NCI-H2227 (cell line): ENCODE measurements at regions not wholly inside any gene's neighbourhood (a gene's known extent, or its start where the extent isn't known, plus 50 kb on each side); places are given as distances from the start of the nearest gene placed in this dataset.

Experiments used
- DNase-seq: peaks from one replicate; lab custom pipeline; 2025; ENCODE audit not compliant: unreplicated experiment; lab: John Stamatoyannopoulos, UW

- DNase-seq = no peak
These were observed 209.2 kb upstream of the TNRC6C start for GRCh38 chr17:77749321-77749751.

GRCh38 chr17:77749989-77750388 is 208.5 kb upstream of the TNRC6C start:
- peak; percentile 18 for DNase-seq

- no peak for DNase-seq
These were observed 208.0 kb upstream of the TNRC6C start for GRCh38 chr17:77750427-77751043.

GRCh38 chr17:77753246-77753645 is 205.3 kb upstream of the TNRC6C start:
- no peak for DNase-seq

GRCh38 chr17:77753691-77754245 is 204.7 kb upstream of the TNRC6C start:
- DNase-seq = no peak

- no peak for DNase-seq
These were observed 203.5 kb upstream of the TNRC6C start for GRCh38 chr17:77754956-77755355.

GRCh38 chr17:77755410-77755963 is 203.0 kb upstream of the TNRC6C start:
- DNase-seq = no peak

GRCh38 chr17:77756028-77756427 is 202.5 kb upstream of the TNRC6C start:
- DNase-seq = no peak

- no peak for DNase-seq
These were observed 201.5 kb upstream of the TNRC6C start for GRCh38 chr17:77756846-77757560.

- DNase-seq = no peak
These were observed 201.0 kb upstream of the TNRC6C start for GRCh38 chr17:77757561-77757898.

- no peak for DNase-seq
These were observed 195.5 kb upstream of the TNRC6C start for GRCh38 chr17:77763023-77763422.

GRCh38 chr17:77763575-77763974 is 194.9 kb upstream of the TNRC6C start:
- DNase-seq = no peak

- no peak for DNase-seq
These were observed 193.2 kb upstream of the TNRC6C start for GRCh38 chr17:77765292-77765691.

- no peak for DNase-seq
These were observed 191.4 kb upstream of the TNRC6C start for GRCh38 chr17:77767148-77767547.

GRCh38 chr17:77768248-77768852 is 190.2 kb upstream of the TNRC6C start:
- DNase-seq = no peak

GRCh38 chr17:77769215-77769614 is 189.3 kb upstream of the TNRC6C start:
- DNase-seq = no peak

GRCh38 chr17:77769762-77770161 is 188.7 kb upstream of the TNRC6C start:
- no peak for DNase-seq

GRCh38 chr17:77770331-77771105 is 188.0 kb upstream of the TNRC6C start:
- DNase-seq = no peak

- DNase-seq = no peak
These were observed 187.4 kb upstream of the TNRC6C start for GRCh38 chr17:77771145-77771544.

- no peak for DNase-seq
These were observed 186.9 kb upstream of the TNRC6C start for GRCh38 chr17:77771587-77771986.

GRCh38 chr17:77771998-77772397 is 186.5 kb upstream of the TNRC6C start:
- DNase-seq = no peak
